Neural progenitor cell (in vitro differentiated cells): ENCODE measurements at regions not wholly inside any gene's neighbourhood (a gene's known extent, or its start where the extent isn't known, plus 50 kb on each side); places are given as distances from the start of the nearest gene placed in this dataset.

ENCODE experiments used
- EZH2 ChIP-seq: fragments of 200-600 bp; sonication (generic); IDR thresholded peaks from 2 replicates; pipeline ENCODE4 v1.6.1; 2017; ENCODE audit warnings: antibody characterized with exemption, mild to moderate bottlenecking, moderate library complexity
- EZH2phosphoT487 ChIP-seq: fragments of 200-600 bp; sonication (generic); IDR thresholded peaks from 2 replicates; pipeline ENCODE4 v1.6.1; 2017; ENCODE audit warnings: antibody characterized with exemption
- TF ChIP-seq, protein P1 (sequence below): fragments of 200-600 bp; sonication (generic); IDR thresholded peaks from 2 replicates; pipeline ENCODE4 v1.5.1; 2017; ENCODE audit warnings: antibody characterized with exemption, mild to moderate bottlenecking

DNA sequence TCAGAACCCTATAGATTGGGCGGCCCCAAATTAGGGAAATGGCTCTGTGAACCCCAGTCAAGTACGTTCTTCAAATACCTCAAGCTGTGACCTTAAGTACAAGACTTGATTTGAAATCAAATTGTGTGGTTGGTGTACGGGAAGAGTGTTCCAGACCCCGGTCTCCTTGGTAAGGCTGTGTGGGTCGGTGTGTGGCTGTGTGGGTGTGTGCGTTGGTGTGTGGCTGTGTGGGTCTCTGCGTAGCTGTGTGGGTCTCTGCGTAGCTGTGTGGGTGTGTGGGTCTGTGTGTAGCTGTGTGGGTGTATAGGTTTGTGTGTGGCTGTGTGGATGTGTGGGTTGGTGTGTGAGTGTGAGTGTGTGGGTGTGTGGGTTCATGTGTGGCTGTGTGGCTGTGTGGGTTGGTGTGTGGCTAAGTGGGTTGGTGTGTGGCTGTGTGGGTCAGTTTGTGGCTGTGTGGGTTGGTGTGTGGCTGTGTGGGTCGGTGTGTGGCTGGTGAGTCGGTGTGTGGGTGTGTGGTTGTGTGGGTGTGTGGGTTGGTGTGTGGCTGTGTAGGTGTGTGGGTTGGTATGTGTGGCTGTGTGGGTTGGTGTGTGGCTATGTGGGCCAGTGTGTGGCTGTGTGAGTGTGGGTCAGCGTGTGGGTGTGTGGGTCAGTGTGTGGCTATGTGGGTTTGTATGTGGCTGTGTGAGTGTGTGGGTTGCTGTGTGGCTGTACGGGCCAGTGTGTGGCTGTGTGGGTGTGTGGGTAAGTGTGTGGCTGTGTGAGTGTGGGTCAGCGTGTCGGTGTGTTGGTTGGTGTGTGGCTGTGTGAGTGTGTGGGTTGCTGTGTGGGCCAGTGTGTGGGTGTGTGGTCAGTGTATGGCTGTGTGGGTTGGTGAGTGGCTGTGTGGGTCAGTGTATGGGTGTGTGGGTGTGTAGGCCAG lies 238.7 kb upstream of the ZFHX3 start:
- TF ChIP-seq, protein P1, sequence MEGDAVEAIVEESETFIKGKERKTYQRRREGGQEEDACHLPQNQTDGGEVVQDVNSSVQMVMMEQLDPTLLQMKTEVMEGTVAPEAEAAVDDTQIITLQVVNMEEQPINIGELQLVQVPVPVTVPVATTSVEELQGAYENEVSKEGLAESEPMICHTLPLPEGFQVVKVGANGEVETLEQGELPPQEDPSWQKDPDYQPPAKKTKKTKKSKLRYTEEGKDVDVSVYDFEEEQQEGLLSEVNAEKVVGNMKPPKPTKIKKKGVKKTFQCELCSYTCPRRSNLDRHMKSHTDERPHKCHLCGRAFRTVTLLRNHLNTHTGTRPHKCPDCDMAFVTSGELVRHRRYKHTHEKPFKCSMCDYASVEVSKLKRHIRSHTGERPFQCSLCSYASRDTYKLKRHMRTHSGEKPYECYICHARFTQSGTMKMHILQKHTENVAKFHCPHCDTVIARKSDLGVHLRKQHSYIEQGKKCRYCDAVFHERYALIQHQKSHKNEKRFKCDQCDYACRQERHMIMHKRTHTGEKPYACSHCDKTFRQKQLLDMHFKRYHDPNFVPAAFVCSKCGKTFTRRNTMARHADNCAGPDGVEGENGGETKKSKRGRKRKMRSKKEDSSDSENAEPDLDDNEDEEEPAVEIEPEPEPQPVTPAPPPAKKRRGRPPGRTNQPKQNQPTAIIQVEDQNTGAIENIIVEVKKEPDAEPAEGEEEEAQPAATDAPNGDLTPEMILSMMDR: no peak
- no peak for TF ChIP-seq EZH2phosphoT487
- TF ChIP-seq EZH2: no peak
